ENCODE measurements at regions not wholly inside any gene's neighbourhood (a gene's known extent, or its start where the extent isn't known, plus 50 kb on each side); places are given as distances from the start of the nearest gene placed in this dataset.
"Not testable (repeated sequence)": the region's sequence is repeated elsewhere in the genome, so short reads cannot be mapped to it uniquely, and the experiment has no call there.

DNA sequence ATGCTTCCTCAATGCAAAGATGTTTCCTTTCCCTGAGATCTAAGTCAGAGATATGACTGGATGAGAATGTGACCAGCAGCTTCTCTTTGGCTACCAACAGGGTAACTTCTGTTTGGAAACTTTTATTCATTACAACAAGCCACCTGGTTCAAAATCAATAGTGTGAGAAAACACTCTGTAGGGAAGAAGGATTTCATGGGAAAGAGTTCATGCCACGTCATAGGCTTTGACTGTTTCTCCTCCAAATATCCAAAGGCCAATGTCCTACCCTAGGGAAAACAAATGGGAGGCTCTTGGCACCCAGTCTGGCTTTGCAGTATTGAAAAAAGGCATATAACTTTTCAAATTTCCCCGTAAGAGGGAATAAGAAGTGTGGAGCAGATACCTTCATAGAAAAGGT, 245.5 kb downstream of the FNDC1 start:
- H3K9me3 ChIP-seq (ENCODE audit: control insufficient read depth, insufficient read depth, low read depth, low read length), result peaks cover 2% of the 10 kb centered on the region; the same call in 1 of the 2 replicates
- TF ChIP-seq ZNF530 (tag by site-specific recombination; IDR thresholded peaks at IDR 0.05; ENCODE audit: low read depth) (no peak), ZNF621 (tag by site-specific recombination; IDR thresholded peaks at IDR 0.05) (no peak), ZNF174 (tag by site-specific recombination; IDR thresholded peaks at IDR 0.05) (no peak), ZNF664 (tag by site-specific recombination; IDR thresholded peaks at IDR 0.05) (no peak), ZFP3 (tag by site-specific recombination; IDR thresholded peaks at IDR 0.05; ENCODE audit: low read depth) (no peak), ZNF221 (tag by site-specific recombination; IDR thresholded peaks at IDR 0.05; ENCODE audit: borderline replicate concordance) (no peak), ZNF223 (tag by site-specific recombination; IDR thresholded peaks at IDR 0.05) (no peak), TRIM28 (IDR thresholded peaks at IDR 0.05; ENCODE audit: borderline replicate concordance, low read length) (no peak), ZFP37 (tag by site-specific recombination; IDR thresholded peaks at IDR 0.05) (no peak), RBAK (tag by site-specific recombination; IDR thresholded peaks at IDR 0.05) (no peak), GFI1B (tag by site-specific recombination; IDR thresholded peaks at IDR 0.05) (no peak)
- TF ChIP-seq, protein P1, sequence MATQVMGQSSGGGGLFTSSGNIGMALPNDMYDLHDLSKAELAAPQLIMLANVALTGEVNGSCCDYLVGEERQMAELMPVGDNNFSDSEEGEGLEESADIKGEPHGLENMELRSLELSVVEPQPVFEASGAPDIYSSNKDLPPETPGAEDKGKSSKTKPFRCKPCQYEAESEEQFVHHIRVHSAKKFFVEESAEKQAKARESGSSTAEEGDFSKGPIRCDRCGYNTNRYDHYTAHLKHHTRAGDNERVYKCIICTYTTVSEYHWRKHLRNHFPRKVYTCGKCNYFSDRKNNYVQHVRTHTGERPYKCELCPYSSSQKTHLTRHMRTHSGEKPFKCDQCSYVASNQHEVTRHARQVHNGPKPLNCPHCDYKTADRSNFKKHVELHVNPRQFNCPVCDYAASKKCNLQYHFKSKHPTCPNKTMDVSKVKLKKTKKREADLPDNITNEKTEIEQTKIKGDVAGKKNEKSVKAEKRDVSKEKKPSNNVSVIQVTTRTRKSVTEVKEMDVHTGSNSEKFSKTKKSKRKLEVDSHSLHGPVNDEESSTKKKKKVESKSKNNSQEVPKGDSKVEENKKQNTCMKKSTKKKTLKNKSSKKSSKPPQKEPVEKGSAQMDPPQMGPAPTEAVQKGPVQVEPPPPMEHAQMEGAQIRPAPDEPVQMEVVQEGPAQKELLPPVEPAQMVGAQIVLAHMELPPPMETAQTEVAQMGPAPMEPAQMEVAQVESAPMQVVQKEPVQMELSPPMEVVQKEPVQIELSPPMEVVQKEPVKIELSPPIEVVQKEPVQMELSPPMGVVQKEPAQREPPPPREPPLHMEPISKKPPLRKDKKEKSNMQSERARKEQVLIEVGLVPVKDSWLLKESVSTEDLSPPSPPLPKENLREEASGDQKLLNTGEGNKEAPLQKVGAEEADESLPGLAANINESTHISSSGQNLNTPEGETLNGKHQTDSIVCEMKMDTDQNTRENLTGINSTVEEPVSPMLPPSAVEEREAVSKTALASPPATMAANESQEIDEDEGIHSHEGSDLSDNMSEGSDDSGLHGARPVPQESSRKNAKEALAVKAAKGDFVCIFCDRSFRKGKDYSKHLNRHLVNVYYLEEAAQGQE (tag by site-specific recombination; IDR thresholded peaks at IDR 0.05), result no peak
- TF ChIP-seq, protein P2, sequence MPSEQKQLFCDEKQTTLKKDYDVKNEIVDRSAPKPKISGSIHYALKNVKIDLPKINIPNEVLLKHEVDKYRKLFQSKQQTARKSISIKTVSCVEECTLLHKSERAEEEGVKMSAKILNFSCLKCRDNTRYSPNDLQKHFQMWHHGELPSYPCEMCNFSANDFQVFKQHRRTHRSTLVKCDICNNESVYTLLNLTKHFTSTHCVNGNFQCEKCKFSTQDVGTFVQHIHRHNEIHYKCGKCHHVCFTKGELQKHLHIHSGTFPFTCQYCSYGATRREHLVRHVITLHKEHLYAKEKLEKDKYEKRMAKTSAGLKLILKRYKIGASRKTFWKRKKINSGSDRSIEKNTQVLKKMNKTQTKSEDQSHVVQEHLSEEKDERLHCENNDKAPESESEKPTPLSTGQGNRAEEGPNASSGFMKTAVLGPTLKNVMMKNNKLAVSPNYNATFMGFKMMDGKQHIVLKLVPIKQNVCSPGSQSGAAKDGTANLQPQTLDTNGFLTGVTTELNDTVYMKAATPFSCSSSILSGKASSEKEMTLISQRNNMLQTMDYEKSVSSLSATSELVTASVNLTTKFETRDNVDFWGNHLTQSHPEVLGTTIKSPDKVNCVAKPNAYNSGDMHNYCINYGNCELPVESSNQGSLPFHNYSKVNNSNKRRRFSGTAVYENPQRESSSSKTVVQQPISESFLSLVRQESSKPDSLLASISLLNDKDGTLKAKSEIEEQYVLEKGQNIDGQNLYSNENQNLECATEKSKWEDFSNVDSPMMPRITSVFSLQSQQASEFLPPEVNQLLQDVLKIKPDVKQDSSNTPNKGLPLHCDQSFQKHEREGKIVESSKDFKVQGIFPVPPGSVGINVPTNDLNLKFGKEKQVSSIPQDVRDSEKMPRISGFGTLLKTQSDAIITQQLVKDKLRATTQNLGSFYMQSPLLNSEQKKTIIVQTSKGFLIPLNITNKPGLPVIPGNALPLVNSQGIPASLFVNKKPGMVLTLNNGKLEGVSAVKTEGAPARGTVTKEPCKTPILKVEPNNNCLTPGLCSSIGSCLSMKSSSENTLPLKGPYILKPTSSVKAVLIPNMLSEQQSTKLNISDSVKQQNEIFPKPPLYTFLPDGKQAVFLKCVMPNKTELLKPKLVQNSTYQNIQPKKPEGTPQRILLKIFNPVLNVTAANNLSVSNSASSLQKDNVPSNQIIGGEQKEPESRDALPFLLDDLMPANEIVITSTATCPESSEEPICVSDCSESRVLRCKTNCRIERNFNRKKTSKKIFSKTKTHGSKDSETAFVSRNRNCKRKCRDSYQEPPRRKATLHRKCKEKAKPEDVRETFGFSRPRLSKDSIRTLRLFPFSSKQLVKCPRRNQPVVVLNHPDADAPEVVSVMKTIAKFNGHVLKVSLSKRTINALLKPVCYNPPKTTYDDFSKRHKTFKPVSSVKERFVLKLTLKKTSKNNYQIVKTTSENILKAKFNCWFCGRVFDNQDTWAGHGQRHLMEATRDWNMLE (tag by site-specific recombination; conservative IDR thresholded peaks at IDR 0.05; ENCODE audit: low read depth), result no peak
- H3K4me1 ChIP-seq (ENCODE audit: control insufficient read depth, insufficient read depth, low read length), result no peaks in the 10 kb centered on the region
- CTCF ChIA-PET, result interaction anchor here (1.7 to 2.3 kb wide), 2 partner anchors 48 to 163 kb away, joined by 4 to 7 read pairs; no protein-coding TSS in a partner anchor
- POLR2A ChIA-PET, result no interaction called here
- H3K27ac ChIP-seq (ENCODE audit: extremely low read depth, low read depth, low read length), result no peak overlapping the region
- no peak overlapping the region for H3K4me3 ChIP-seq (ENCODE audit: low read depth, low read length)
- H3K36me3 ChIP-seq (ENCODE audit: control insufficient read depth in 2 of 2, insufficient read depth in 1 of 2, low read length in 2 of 2), result no peaks in the 10 kb centered on the region

- POLR2A ChIA-PET; H3K27ac ChIP-seq (ENCODE audit: extremely low read depth, low read depth, low read length); H3K4me3 ChIP-seq (ENCODE audit: low read depth, low read length); H3K9me3 ChIP-seq (ENCODE audit: control insufficient read depth, insufficient read depth, low read depth, low read length); CTCF ChIA-PET; H3K36me3 ChIP-seq (ENCODE audit: control insufficient read depth in 2 of 2, insufficient read depth in 1 of 2, low read length in 2 of 2); H3K4me1 ChIP-seq (ENCODE audit: control insufficient read depth, insufficient read depth, low read length): not testable (repeated sequence)
Observed at GRCh38 chr6:159407211-159407780, 238.1 kb downstream of the FNDC1 start.

- no peak overlapping the region for H3K27ac ChIP-seq (ENCODE audit: extremely low read depth, low read depth, low read length)
- no peaks in the 10 kb centered on the region for H3K36me3 ChIP-seq (ENCODE audit: control insufficient read depth in 2 of 2, insufficient read depth in 1 of 2, low read length in 2 of 2)
- H3K9me3 ChIP-seq (ENCODE audit: control insufficient read depth, insufficient read depth, low read depth, low read length), result no peaks in the 10 kb centered on the region
- POLR2A ChIA-PET, result no interaction called here
- no peaks in the 10 kb centered on the region for H3K4me1 ChIP-seq (ENCODE audit: control insufficient read depth, insufficient read depth, low read length)
- H3K4me3 ChIP-seq (ENCODE audit: low read depth, low read length), result no peak overlapping the region
- CTCF ChIA-PET, result no interaction called here
- TF ChIP-seq ZBTB21 (tag by site-specific recombination; IDR thresholded peaks at IDR 0.05) (no peak), ZNF561 (tag by site-specific recombination; IDR thresholded peaks at IDR 0.05; ENCODE audit: borderline replicate concordance) (no peak), ZNF473 (tag by site-specific recombination; IDR thresholded peaks at IDR 0.05) (no peak), SP2 (tag by site-specific recombination; IDR thresholded peaks at IDR 0.05) (no peak), ZNF354C (tag by site-specific recombination; IDR thresholded peaks at IDR 0.05; ENCODE audit: borderline replicate concordance, low read depth) (no peak)
- TF ChIP-seq, protein P3, sequence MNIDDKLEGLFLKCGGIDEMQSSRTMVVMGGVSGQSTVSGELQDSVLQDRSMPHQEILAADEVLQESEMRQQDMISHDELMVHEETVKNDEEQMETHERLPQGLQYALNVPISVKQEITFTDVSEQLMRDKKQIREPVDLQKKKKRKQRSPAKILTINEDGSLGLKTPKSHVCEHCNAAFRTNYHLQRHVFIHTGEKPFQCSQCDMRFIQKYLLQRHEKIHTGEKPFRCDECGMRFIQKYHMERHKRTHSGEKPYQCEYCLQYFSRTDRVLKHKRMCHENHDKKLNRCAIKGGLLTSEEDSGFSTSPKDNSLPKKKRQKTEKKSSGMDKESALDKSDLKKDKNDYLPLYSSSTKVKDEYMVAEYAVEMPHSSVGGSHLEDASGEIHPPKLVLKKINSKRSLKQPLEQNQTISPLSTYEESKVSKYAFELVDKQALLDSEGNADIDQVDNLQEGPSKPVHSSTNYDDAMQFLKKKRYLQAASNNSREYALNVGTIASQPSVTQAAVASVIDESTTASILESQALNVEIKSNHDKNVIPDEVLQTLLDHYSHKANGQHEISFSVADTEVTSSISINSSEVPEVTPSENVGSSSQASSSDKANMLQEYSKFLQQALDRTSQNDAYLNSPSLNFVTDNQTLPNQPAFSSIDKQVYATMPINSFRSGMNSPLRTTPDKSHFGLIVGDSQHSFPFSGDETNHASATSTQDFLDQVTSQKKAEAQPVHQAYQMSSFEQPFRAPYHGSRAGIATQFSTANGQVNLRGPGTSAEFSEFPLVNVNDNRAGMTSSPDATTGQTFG (tag by site-specific recombination; IDR thresholded peaks at IDR 0.05; ENCODE audit: borderline replicate concordance), result no peak
- TF ChIP-seq, protein P4, sequence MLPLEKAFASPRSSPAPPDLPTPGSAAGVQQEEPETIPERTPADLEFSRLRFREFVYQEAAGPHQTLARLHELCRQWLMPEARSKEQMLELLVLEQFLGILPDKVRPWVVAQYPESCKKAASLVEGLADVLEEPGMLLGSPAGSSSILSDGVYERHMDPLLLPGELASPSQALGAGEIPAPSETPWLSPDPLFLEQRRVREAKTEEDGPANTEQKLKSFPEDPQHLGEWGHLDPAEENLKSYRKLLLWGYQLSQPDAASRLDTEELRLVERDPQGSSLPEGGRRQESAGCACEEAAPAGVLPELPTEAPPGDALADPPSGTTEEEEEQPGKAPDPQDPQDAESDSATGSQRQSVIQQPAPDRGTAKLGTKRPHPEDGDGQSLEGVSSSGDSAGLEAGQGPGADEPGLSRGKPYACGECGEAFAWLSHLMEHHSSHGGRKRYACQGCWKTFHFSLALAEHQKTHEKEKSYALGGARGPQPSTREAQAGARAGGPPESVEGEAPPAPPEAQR (tag by site-specific recombination; IDR thresholded peaks at IDR 0.05), result no peak
Observed at GRCh38 chr6:159404296-159404695, 235.1 kb downstream of the FNDC1 start.

All from HEK293 (cell line).